ENCODE measurements at regions not wholly inside any gene's neighbourhood (a gene's known extent, or its start where the extent isn't known, plus 50 kb on each side); places are given as distances from the start of the nearest gene placed in this dataset.

DNA sequence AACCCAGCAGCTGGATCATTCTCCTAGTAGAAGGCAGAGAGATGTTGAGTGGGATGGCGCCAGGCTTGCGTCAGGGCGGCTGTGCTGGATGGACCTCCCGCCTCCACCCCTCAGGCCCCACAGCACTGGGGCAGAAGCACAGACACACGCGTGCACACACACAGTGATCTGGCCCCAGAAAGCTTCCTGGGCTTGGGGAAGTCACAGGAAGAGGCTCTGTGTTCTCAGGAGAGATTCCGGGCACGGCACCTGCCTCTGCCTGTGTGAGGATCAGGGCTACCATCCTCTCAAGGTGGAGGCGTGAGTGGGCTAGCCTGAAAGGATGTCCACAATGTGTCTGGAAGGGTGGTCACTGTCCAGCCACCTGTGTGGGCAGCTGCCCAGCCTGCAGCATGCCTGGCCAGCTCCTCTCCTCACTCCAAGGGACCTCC, 229.8 kb upstream of the HS6ST1 start:
- DNase-seq (ENCODE audit: low read depth in 4 of 4, low spot score in 3 of 4), result no peak

DNA sequence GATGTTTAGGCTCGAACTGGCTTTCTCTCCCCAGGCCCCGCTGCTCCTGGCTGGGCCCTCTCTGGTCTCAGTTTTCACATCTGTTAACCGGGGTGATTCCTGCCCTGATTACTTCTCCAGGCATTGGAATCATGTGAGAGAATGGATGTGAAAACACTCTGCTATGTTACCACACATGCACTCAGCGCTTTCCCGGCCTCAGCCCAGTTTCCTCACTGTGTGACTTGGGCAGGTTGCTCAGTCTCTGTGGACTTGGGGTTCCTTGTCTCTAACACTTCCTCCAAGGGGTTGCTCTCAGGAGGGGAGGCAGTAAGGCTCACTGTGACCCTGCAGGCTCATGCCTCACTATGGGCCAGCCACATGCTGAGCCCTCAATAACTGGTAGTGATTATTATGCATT, 230.4 kb upstream of the HS6ST1 start:
- DNase-seq (ENCODE audit: low read depth in 4 of 4, low spot score in 3 of 4), result no peak

DNA sequence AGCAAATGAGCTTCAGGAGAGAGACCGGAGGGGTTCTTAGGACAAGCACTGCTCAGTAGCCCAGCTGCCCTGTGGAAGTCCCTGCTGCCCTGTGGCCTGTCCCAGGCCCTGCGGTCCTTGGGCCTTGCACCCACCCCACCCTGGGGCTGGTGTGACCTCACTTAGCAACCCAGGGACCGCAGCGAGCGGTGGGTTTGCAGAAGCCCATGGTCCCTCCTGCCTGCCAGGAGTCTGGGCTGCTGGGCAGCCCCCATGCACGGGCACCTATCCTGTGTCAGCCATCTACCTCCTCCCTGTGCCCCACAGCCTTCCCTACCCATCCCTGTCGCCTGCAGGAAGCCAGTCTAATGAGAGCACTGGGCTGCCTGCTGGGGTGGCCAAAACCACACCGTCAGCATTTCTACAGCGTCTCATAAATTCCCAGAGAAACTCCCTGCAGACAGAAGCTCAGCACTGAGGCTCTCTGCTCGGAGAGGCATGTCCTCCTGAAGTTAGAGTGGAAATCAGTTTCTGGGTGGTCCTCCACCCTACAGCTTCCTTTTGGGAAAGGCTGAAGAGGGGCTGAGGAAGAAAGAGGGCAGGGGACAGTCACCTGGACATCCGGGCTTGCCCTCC, 231.1 kb upstream of the HS6ST1 start:
- DNase-seq (ENCODE audit: low read depth in 4 of 4, low spot score in 3 of 4), result peak; percentile 20 to 51 (median 26)

DNA sequence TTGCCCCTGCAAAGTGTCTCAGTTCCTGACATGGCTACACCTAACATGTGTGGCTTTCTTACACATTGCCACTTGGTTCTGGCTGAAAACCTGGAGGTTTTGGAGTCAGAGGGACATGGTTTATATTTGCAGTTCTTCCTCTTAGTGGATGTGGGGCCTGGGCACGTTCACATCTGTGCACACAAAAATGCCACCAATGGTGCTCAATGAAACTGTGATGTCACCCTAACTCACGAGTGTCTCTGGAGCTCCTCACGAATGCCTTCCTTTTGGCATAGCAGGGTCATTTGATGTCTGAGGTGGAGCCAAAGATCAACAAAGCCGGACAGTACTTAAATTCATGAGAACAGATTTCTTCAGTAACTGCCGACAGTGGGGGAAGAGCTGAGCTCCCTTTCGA, 231.7 kb upstream of the HS6ST1 start:
- no peak for DNase-seq (ENCODE audit: low read depth in 4 of 4, low spot score in 3 of 4)

DNA sequence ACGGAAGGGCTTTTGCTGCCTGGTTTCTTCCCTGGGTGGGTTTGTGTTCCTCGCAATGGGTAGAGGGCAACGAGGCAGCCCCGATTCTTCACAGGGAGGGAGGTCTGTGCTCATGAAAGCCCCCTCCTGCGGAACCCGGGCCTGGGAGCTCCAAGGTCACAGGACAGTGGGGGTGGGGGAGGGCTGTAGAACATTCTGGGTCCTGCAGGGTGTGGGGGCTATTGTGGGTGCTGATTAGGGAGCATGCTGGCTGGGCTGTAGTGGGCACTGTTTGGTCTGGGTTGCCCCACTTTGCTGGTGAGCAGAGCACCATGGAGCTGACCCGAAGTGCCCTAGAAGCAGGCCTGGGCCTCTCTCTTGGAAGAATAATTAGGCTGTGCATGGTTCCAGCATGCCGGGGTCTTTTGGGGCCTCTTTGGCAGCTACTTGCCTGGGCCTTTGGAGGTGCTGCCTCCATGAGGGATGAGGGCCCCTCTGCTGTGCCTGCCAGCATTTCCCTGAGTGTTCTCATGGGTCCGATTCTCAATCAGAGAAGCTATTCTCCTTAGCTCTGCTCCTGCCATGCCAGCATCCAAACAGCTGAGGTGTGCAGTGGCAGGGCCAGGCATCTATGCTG, 232.2 kb upstream of the HS6ST1 start:
- no peak for DNase-seq (ENCODE audit: low read depth in 4 of 4, low spot score in 3 of 4)

DNA sequence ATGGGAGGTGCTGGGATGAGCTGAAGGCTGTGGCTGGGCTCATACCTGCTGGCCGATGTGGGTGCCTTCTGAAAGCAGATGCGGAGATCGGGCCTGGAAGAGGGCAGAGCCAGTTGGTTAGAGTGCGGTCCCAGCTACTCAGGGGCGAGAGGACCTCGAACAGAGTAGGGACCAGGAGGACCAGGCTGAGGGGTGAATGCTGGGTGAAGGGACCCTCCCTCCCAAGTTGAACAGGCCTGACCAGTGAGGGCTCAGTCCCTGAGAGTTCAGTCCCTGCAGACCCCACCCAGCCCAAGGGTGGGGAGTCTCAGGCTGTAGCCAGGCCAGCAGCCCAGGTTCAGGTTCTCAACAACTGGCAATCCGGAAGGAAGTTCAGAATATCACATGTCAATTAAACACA, 232.8 kb upstream of the HS6ST1 start:
- DNase-seq (ENCODE audit: low read depth in 4 of 4, low spot score in 3 of 4), result no peak

DNA sequence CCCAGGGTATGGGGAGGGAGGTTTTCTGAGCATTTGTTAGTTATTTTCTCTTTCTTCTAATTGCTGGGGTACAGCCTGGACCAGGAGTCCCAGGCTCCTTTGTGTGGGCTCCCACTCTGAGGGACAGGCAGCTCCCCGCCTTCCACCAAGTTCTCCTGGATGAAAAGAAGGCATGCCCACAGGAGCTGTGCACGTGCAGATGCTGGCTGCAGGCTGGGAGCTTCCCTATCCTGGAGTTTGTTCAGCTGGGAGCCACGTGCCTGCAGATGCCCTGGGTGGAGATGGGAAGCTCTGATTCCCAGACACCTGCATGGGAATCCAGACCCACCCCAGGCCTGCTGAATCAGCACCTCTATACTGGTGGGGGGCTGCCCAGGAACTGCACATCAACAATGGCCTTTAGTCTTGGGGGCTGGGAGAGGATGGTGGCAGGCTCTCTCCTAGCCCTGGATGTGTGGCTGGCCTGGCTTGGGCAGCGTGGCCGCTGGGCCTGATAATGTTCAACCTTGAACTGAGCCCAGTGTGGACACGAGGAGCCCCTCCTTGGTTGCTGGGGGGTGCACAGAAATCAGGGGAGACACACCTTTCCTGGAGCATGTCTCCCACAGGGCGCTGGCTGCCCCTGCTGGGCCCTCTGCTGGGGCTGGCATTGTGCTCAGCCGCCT, 233.6 kb upstream of the HS6ST1 start:
- no peak for DNase-seq (ENCODE audit: low read depth in 4 of 4, low spot score in 3 of 4)

DNA sequence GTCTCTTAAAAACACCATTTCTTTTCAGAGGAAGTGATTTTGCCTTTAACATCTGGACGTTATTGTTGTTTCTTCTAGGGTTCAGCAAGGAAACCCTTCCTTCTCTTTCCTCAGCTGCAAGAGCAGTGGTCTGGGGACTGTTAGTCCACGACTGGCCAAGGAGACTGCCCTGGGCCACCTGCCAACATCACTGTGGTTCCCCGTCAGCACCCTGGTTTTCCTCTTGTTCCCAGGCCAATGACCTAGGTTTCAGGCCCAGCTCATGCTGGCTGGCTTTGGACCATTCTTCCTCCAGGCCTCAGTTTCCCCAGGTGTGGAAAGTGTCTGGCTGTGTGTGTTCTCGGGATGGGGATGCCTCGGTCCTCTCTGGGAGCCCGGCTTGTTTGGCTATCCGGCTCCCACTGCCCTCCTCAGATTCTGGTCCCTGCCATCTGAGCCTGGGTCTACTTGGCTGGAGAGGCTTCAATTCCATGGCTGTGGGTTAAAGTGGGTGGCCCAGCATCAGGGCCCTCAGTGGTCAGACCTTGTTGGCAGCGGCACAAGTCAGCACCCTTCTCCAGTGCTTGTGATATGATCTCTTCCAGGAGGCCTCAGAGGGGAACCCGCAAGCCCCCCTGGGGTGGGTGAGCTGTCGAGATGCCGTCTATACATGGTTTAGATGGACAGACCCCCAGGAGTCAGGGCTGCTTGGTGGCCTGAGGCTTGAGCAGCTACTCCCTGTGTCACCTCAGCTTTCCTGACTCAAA, 234.3 kb upstream of the HS6ST1 start:
- DNase-seq (ENCODE audit: low read depth in 4 of 4, low spot score in 3 of 4), result no peak

DNA sequence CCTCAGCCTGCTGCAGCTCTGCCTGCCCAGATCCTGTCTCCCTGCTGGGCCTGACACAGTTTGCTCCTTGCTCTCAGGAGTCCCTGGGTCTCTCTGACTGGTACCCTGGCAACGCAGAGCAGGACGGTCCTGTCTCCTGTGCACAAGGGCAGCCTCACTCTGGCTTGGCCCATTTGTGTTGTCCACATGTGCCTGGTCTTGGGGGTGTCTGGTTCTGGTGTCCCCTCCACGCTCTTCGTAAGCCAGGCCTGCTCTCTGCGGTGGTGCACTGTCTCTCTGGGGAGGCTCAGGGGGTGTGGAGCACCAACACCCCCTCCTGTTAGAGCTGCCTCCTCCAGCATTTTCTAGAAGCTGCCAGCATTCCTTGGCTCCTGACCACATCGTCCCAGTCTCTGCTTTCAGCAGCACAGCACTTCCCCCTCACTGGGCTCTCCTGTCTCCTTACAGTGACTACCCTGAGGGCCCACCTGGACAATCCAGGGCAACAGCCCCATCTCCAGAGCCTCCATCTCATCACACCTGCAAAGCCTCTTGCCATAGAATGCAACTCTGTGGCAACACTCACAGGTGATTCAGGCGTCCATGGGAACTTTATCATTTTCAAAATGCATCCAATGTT, 235.6 kb upstream of the HS6ST1 start:
- DNase-seq (ENCODE audit: low read depth in 4 of 4, low spot score in 3 of 4), result no peak

DNA sequence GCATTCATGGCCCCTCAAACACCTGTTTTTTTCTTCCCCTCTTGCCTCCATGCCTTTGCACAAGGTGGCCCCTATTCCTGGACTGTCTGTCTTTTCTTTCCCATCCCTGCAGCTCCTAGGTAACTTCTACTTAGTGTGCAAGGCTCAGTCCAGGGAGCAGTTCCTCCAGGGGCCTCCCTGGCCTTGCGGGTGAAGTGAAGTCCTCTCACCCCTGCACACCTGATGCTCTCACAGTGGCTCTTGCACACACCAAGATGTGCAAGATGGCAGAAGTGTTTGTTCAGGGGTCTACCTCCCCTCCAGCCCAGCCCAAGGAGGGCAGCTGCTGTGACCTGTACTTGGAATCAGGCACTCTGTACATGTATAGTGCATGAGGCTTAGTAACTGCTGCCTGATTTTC, 236.8 kb upstream of the HS6ST1 start:
- no peak for DNase-seq (ENCODE audit: low read depth in 4 of 4, low spot score in 3 of 4)

DNA sequence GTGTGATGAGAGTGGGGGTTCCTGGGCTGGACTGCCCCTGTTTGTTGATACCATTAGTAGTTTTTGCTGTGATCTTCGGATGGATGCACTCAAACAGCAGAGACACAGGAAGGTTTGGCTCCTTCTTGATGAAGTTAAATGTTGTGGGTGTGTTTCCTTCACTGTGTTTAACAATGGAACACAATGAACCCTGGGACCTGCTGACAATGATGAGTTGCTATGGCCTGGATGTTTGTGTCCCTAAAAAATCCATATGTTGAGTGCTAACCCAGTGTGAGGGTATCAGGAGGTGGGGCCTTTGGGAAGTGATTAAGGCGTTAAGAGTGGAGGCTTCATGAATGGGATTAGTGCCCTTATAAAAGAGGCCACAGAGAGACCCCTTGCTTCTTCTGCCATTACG, 237.4 kb upstream of the HS6ST1 start:
- no peak for DNase-seq (ENCODE audit: low read depth in 4 of 4, low spot score in 3 of 4)

DNA sequence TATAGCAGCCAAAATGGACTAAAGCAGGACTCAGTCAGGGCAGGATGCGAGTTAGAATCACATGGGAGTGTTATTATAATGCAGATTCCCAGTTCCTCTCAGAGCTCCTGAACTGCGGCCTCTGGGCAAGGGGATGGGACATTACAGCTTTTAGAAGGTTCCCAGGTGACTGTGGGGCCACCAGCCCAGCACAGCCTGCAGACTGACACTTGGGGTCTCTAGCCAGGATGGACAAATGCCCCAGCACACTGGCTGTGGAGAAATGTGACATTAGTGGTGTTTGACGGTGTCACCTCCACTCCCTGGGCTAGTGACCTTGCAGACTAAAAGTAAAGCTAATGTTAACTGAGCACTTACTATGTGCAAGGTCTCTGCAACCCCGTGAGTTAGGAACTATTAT, 238.0 kb upstream of the HS6ST1 start:
- DNase-seq (ENCODE audit: low read depth in 4 of 4, low spot score in 3 of 4), result no peak

DNA sequence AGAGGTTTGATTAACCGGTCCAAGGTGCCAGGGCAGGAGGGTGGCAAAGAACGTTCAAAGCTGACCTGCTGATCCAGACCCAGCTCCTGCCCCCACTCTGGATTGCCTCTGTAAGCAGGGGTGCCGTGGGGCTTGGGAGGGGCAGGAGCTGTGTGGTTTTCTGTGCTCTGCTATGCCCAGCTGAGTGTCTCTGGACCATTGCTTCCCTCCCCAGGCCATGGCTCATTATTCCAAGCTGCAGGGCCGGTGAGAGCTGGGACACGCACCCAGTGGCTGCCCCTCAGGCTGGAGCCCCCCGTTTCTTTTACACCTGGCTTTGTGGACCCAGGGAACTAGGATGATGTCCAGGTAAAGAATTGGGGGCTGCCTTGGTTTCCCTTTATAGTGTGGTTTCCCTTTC, 238.4 kb upstream of the HS6ST1 start:
- DNase-seq (ENCODE audit: low read depth in 4 of 4, low spot score in 3 of 4), result no peak

DNA sequence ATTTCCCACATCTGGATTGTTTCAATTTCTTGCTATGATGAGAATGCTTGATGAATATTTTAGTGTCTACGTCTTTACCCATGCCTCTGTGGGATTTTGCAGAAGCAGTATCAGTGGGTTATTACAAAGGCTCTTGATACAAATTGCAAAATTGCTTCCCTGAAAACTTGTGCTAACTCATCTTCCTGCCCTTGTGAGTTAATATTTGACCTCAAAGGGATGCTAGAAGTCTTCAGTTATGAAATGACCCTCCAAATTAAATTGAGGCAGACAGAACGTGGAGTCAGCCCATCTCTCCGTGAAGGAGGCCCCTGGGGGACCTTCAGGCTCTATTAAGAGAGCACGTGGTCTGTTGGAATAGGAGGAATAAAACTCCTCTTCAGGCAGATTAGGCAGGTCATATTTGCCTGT, 239.2 kb upstream of the HS6ST1 start:
- DNase-seq (ENCODE audit: low read depth in 4 of 4, low spot score in 3 of 4), result no peak

DNA sequence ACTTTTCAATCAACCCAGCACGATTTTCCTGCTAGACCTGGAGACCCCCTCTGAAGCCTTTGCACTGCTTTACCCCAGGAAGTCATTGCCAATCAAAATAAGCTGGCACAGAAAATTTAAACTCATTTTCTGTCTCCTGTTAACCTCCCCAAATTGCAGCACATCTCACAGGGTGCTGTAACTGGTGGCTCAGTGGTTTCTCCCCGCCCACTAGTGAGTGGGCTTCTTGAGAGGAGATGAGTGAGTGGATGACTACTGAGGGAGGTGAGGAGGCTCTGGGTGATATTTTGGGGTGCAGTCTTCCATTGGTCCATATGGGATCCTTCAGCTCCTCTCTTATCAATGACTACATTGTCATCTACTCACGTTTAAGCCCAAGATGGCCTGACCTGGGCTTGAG, 239.8 kb upstream of the HS6ST1 start:
- DNase-seq (ENCODE audit: low read depth in 4 of 4, low spot score in 3 of 4), result no peak

DNA sequence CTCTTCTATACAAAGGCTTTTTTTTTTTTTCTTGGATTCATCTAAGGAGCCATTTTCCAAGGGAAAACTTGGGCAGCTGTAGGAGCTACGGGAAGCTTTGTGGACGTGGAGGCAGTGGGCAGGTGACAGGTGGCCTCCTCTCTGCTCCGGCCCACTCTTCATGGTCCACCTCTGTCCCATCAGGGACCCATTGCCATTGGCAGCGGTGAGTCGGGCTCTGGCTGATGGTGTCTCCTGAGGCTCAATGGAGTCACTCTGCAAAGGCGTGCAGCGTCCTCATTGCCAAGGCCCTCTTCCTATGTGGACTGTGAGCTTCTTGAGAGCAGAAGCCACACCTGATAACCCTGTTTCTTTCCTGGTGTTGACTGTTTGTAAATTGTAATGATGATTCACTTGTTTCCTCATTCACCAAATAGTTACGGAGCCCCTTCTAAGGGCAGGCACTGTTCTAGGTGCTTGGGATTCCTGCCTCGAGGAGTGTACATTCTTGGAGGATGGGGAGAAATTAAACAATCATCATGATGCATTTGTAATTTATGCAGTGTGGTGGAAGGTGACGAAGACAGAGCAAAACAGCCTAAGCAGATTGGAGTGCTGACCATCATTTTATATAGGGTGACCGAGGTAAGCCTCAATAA, 240.3 kb upstream of the HS6ST1 start:
- DNase-seq (ENCODE audit: low read depth in 4 of 4, low spot score in 3 of 4), result no peak

DNA sequence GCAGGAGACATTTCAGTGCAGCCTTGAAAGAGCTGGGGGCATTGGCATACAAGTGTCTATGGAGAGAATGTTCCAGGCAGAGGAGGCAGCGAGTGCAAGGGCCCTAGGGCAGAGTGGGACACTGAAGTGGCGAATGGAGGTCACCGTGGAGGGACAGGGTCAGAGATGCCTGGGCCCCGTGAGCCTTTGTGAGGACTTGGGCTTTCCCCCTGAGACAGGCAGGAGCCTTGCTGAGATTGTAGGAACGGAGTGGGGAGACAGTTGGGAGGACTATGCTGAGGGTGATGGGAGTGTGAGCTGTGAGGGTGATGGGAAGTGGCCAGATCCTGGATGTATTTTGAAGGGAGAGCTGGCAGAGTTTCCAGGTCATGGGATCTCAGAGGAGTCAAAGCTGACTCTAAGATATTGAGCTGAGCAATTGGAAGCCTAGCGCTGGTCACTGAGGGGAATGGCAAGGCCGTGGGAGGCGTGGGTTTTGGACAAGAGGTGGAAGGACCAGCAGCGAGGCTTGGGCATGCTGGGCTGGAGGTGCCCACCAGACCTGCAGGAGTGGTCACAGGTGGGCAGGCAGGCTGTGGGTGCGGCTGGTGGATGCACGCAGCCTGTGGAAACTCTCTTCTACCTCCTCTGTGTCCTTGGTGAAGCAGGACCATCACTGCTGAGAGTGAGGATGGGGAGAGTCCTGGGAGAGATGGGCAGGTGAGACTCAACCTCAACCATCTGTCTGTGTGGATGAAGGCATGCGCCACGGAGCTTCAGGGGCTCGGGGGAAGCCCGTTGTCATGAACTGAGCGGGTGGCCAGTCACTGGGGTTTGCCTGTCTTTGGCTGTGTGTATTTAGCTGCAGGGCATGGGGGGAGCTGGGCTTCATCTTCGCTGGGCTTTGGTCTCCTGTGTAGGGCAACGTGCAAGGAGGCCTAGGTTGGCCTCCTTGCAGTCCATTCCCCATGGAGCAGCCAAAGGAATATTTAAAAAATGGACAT, 241.2 kb upstream of the HS6ST1 start:
- no peak for DNase-seq (ENCODE audit: low read depth in 4 of 4, low spot score in 3 of 4)

DNA sequence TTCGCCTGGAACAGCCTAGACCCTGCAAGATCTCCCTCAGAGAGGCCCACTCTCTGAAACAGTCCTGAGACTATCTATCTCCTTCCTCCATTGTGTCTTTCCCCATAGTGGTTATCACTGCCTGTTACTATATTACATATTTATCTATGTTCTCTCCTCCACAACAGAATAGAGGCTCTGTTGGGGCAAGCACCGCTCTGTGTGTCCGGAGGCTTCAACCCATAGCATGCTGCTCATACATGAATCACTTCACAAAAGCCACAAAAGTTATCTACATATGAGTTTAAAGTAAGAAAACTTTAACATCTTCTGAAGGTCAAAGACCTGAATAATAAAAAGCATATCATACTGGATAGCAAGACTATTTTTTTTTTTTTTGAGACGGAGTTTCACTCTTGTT, 242.1 kb upstream of the HS6ST1 start:
- DNase-seq (ENCODE audit: low read depth in 4 of 4, low spot score in 3 of 4), result no peak
